DND-41 (cell line): ENCODE measurements at regions not wholly inside any gene's neighbourhood (a gene's known extent, or its start where the extent isn't known, plus 50 kb on each side); places are given as distances from the start of the nearest gene placed in this dataset.

Experiments
- EZH2 ChIP-seq: IDR thresholded peaks from 3 replicates; pipeline ENCODE4 v1.6.1; 2012; ENCODE audit warnings: borderline replicate concordance, low read depth, mild to moderate bottlenecking, moderate library complexity, low read length, inconsistent platforms; ENCODE audit not compliant: severe bottlenecking
- TF ChIP-seq, protein P1 (sequence below): IDR thresholded peaks from 2 replicates; pipeline ENCODE4 v1.5.1; 2012; ENCODE audit warnings: borderline replicate concordance, low read length, moderate library complexity, mild to moderate bottlenecking; ENCODE audit not compliant: poor library complexity, severe bottlenecking; ENCODE audit errors: extremely low read depth

DNA sequence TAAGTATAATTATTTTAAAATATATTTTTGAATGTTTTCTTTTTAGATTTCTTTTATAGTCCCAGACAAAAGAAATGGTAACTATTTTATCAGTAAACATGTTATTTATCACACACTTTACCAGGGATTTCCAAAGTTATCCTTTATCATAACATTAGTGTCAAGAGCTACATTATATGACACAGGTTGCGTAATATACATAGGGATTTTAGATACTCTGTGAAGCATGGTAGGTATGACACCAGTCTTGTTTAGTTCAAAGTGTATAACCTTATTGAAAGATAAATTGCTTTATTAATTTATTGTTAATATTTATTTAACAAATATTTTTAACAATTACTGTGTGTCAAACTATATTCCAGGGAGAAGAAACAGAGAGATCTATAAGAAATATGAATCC, 163.3 kb upstream of the PABPC4L start:
- TF ChIP-seq, protein P1, sequence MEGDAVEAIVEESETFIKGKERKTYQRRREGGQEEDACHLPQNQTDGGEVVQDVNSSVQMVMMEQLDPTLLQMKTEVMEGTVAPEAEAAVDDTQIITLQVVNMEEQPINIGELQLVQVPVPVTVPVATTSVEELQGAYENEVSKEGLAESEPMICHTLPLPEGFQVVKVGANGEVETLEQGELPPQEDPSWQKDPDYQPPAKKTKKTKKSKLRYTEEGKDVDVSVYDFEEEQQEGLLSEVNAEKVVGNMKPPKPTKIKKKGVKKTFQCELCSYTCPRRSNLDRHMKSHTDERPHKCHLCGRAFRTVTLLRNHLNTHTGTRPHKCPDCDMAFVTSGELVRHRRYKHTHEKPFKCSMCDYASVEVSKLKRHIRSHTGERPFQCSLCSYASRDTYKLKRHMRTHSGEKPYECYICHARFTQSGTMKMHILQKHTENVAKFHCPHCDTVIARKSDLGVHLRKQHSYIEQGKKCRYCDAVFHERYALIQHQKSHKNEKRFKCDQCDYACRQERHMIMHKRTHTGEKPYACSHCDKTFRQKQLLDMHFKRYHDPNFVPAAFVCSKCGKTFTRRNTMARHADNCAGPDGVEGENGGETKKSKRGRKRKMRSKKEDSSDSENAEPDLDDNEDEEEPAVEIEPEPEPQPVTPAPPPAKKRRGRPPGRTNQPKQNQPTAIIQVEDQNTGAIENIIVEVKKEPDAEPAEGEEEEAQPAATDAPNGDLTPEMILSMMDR: no peak
- no peak for TF ChIP-seq EZH2
